Tongue (tissue), 1 donor: ENCODE measurements at regions not wholly inside any gene's neighbourhood (a gene's known extent, or its start where the extent isn't known, plus 50 kb on each side); places are given as distances from the start of the nearest gene placed in this dataset.

Experiments
- DNase-seq: peaks from one replicate; pipeline ENCODE4 v3.0.0-alpha.2; 2015

DNA sequence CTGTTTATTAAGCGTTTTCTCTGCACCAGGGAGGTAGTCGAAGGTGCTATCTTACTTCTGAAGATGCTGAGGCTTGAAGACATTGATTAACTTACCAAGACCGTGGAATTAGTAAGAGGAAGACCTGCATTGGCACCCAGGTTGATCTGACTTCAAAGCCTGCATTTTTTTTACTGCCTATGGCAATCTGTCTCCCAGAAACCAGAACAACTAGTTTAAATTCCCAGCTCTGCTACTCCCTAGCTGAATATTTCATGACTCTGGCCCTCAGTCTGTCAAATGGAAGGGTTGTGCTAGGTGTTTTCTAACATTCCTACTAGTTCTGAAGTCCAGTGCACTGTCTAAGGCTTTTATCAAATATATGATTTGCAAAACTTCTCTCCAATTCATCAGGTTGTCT lies 52.0 kb upstream of the GRAMD1B start:
- DNase-seq: no peak

- DNase-seq: no peak
Measured at GRCh38 chr11:123377355-123377754, 52.7 kb upstream of the GRAMD1B start.

- no peak for DNase-seq
Measured at GRCh38 chr11:123375832-123376231, 54.2 kb upstream of the GRAMD1B start.

DNA sequence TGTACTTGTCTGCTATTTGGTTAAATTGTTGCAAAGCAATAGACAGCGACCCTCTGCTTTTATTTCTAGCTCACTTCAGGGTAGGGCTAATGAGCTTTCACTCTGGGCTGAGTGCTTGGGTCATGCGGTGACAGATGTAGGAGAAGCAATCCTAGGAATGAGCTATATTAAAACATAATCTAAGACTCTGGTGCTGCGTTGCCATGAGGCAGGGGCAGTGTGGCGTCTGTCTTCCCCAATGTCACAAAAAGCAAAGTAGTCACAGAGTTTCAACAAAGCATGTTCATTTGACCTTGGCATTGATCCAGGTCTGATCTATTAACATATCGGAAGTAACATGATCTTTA lies 55.5 kb upstream of the GRAMD1B start:
- peak; percentile 30 for DNase-seq

DNA sequence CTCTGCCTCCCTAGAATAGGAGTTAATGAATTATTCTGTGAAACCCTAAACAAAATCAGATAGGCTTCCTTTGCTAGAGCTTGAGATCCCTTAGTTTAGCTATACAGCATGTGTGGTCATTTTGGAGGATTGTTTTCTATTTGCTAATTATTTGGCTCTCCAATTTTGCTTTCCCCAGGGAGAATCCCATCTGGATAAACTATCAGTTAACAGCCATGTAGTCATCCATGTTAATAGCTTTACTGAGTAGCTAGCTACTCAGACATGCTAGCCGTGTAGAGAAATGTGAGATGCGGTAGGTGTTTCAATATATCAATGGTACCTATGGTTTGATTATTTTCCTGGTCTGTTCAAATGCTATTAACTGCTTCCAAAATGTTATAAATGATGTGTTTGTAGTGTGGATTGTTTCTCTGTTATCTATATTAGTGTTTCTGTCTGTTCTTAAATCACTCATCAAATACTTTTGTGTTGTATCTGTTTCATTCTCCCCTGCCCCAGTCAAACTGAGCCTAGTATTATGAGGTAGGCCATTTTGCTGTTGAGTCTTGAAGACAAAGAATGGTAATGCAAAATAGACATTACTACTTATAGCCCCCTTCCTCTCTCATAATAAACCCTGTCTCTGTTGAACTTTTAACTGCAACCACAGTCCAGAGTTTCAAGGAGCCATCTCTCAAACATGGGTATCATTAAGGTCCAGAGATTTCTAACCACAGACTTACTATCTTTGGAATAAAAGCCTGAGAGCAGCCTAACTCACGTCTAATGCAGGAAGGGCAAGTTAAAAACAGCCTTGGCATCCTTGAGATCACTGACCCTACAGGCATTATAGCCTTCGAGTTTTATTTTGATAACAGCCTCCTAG lies 56.1 kb upstream of the GRAMD1B start:
- DNase-seq: no peak

GRCh38 chr11:123371506-123372297 lies 58.4 kb upstream of the GRAMD1B start:
- DNase-seq: no peak

DNA sequence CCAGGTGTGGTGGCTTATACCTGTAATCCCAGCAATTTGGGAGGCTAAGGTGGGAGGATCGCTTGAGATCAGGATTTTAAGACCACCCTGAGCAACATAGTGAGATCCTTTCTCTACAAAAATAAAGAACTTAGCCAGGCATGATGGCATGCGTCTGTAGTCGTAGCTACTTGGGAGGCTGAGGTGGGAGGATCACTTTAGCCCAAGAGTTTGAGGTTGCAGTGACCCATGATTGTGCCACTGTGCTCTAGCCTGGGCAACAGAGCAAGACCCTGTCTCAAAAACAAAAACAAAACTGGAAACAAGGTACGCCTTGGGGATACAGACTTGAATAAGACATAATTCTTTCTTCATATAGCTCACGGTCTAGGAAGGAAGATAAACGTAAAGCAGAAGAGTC lies 63.1 kb upstream of the GRAMD1B start:
- no peak for DNase-seq

DNA sequence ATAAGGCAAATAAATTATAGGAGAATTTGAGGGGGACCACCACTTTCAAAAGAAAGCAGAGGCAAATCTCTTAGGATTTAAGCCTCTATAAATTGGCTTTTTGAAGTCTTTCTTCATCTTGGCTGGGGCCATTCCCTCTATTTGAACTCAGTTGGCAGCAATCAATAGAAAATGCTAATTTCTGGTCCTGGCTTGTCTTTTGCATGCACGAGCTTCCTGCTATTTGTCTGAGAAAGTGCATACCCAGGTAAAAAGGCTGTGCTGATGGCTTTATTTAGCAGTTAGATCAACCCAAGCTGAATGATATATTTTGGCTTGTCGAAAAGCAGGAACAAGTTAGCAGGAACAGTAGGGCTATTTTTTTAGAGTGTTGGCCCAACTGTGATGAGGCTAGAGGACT lies 64.1 kb upstream of the GRAMD1B start:
- no peak for DNase-seq

DNA sequence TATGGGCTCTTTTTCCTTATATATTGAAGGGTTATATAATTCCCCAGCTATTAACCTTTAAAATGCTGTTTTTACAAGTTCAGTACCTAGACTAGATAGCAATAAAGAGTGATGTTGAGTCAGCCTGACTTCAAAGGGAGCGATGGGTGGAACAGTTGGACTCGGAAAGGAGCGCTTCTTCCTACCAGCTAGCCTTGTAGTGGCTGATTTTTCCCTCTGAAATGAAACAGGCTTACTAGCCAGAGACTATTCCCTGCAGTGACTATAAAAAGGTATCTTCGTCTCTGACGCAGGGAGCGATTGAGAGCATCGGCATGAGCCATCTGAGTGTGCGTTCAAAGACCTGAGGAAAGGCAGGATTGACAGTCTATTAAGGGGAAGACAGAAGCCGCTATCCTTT lies 66.0 kb upstream of the GRAMD1B start:
- no peak for DNase-seq

DNA sequence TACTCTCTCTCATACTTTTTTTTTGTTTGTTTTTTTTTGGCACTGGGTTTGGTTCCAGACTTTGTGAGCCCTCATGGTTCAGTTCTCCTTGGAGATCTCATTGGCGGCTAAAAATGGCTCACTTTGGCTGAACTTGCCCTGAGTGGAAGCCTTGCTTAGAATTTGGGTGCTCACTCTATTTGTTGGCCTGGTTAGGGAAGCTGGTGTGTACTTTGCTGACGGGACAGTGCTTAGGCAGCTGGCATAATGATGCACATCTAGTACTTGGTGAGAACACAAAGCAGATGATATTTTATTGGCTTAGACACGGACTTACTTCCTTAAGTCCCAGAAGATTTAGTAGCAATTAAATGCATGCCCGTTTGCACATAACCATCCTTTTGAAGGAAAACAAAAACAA lies 66.5 kb upstream of the GRAMD1B start:
- DNase-seq: no peak

- peak; percentile 35 for DNase-seq
Measured at GRCh38 chr11:123362941-123363340, 67.1 kb upstream of the GRAMD1B start.

- no peak for DNase-seq
Measured at GRCh38 chr11:123362186-123362585, 67.9 kb upstream of the GRAMD1B start.

GRCh38 chr11:123361110-123361509 lies 69.0 kb upstream of the GRAMD1B start:
- DNase-seq: no peak

GRCh38 chr11:123360267-123360936 lies 69.7 kb upstream of the GRAMD1B start:
- no peak for DNase-seq

DNA sequence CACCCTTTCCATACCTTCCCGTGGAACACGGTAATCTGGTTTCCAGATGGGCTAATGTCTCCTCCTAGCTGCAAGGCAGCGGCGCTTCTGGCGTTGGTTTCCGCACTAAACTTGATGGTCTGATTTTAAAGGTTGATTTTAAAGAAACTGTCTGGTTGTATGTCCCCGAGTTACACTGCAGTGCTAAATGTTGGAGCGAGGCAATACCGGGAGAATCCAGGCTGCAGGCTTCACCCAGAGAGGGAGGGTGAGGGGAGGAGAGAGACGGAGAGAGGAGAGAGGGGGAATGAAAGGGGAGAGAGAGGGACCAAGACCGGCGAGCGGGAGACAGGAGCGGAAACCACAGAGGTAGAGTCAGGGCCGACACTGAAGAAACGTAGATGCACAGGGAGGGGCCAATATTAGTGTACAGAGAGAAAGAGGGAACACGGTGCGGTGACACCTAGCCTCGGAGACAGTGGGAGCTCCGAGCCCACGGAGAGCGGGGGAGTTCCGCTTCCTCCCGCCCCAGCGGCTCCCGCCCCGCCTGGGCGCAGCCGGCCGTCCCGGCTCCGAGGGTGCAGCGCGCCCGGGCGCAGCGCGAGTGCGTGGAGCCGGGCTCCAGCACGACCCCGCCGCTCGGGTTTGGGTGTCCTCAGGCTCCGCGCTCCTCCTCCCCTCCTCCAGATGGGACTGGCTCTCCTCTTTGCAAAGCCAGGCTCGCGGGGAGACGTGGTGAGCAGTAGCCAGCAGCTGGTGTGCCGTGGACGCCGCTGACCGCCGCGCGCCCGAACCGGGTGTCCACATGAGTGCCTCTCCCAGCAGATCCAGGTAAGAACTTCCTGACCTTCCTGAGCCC lies 71.9 kb upstream of the GRAMD1B start:
- peak; percentile 57 for DNase-seq

DNA sequence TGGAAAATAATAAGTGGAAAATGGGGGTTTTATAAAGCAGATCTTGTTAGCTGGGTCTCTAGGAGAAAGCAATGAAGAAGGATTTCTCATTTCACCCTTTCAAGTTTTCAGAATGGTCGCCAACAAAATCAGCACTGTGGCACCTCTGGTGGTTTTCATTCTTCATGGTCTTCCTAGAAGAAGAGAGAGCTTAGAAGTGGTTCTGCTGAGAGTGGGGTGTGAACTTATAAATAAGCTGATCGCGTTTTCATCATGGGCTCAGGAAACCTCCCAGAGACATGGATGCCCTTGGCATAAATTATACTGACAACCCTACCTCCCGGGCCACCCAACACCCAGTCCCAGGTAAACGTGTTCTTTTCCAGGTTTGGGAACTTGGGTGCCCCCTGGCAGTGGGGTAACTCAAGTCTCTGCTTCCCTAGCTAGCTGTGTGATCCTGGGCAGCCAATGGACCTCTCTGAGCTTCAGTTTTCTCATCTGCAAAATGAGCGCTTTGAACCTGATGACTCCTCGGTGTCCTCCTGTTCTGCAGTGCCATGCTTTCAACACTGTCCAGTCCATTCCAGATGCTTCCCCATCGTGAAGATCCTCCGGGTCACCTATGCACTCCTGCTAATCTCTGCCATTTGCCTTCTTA lies 72.6 kb upstream of the GRAMD1B start:
- DNase-seq: no peak

- no peak for DNase-seq
Measured at GRCh38 chr11:123356539-123356938, 73.5 kb upstream of the GRAMD1B start.

GRCh38 chr11:123354371-123354975 lies 75.6 kb upstream of the GRAMD1B start:
- peak; percentile 51 for DNase-seq

DNA sequence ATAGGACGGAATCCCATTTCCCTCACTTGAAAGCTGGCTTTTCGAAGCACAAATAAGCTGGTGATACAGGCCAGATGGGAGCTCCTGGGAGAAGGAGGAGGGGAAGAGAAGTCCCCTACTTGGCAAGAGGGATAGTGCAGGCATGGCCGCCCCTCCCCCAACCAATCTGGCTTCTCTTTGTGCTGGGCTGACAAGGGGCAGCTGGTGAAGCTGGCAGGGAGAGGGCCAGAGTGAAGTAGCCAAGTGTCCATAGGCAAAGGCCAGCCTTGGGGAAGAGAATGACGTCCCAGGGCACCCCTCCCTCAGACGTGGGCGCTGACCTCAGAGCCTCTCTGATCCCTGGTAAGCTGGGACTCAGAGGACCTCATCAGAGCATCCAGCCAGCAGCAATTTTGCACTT lies 78.7 kb upstream of the GRAMD1B start:
- peak; percentile 86 for DNase-seq

DNA sequence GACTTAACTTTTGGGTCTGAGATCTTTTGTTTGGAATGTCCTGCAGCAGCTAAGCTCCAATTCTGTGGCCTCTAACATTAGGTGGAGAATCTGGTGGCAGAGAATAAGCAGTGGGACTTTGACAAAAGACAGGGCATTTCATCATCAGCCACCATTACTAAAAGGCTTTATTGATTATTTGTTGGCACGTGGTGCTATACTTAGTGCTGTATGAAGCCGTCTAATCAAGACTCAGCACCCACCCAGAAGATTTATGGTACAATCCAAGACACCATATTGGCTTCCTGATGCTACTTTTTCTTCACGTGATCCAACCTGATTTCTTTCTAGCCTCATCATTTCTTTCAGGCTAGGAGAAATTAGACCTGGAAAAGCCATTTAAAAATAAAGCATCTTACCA lies 80.7 kb upstream of the GRAMD1B start:
- DNase-seq: no peak

GRCh38 chr11:123344790-123345357 lies 85.2 kb upstream of the GRAMD1B start:
- DNase-seq: no peak
